ENCODE measurements at regions not wholly inside any gene's neighbourhood (a gene's known extent, or its start where the extent isn't known, plus 50 kb on each side); places are given as distances from the start of the nearest gene placed in this dataset.

GRCh38 chr5:15333091-15333490 lies 166.9 kb upstream of the FBXL7 start:
- TF ChIP-seq, protein P1, sequence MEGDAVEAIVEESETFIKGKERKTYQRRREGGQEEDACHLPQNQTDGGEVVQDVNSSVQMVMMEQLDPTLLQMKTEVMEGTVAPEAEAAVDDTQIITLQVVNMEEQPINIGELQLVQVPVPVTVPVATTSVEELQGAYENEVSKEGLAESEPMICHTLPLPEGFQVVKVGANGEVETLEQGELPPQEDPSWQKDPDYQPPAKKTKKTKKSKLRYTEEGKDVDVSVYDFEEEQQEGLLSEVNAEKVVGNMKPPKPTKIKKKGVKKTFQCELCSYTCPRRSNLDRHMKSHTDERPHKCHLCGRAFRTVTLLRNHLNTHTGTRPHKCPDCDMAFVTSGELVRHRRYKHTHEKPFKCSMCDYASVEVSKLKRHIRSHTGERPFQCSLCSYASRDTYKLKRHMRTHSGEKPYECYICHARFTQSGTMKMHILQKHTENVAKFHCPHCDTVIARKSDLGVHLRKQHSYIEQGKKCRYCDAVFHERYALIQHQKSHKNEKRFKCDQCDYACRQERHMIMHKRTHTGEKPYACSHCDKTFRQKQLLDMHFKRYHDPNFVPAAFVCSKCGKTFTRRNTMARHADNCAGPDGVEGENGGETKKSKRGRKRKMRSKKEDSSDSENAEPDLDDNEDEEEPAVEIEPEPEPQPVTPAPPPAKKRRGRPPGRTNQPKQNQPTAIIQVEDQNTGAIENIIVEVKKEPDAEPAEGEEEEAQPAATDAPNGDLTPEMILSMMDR (IDR thresholded peaks at IDR 0.05), result no peak
- TF ChIP-seq POLR2A (IDR thresholded peaks at IDR 0.05), result no peak

Measured in esophagus squamous epithelium (tissue), 4 donors.